ENCODE measurements at regions not wholly inside any gene's neighbourhood (a gene's known extent, or its start where the extent isn't known, plus 50 kb on each side); places are given as distances from the start of the nearest gene placed in this dataset.

GRCh38 chr7:93015779-93016481 lies 101.8 kb downstream of the SAMD9 start:
- no peak for DNase-seq (ENCODE audit: low read depth)

DNA sequence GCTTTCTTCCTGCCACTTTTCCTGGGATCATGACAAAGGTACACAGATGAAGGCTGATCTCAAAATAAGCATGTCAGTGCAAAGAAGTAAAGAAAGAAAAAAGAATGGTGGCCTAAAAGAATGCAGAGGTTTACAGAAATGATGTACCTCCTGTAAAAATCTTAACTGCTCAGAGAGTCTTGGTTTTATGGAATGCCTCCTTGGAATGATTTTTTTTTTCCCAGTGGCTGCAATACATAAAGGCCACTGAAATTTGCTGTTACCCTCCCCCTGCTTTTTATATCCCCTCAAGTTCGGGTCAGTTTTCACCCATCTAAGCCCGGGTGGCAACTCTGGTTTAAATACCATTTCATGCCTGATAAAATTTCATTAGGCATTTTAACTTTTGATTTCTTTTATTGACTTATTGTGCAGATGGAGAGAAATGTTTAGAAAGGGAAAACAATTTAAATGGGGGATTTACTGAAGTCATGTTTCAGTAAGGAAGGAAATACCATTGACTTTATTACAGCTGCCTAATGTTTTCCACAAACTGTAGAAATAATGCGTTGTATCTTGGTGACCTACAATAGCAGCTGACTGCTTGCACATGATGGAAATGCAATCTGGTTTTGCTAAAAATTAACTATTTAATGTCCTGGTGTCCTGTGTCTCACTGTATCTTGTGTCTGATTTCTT lies 102.5 kb downstream of the SAMD9 start:
- DNase-seq (ENCODE audit: low read depth), result no peak

DNA sequence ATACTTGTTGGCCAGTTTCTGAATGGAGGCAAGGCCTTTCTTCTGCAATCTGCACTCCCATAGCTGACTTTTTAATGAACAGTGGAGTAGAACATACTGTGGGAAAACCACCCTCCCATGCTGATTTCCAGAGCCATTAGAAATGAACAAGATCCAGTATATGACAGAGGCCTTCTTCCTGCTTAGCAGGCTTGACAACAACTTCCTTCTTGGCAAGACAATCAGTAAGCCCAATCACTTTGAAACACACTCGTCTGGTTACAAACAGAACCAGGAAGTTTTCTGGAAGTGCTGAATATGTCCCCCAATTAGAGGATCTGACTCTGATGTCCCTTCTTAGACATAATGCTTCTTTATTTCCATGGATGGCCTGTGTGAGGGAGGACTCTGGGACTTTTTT lies 103.4 kb downstream of the SAMD9 start:
- no peak for DNase-seq (ENCODE audit: low read depth)

- DNase-seq (ENCODE audit: low read depth), result no peak
These were observed 104.2 kb downstream of the SAMD9 start for GRCh38 chr7:93013446-93014061.

DNA sequence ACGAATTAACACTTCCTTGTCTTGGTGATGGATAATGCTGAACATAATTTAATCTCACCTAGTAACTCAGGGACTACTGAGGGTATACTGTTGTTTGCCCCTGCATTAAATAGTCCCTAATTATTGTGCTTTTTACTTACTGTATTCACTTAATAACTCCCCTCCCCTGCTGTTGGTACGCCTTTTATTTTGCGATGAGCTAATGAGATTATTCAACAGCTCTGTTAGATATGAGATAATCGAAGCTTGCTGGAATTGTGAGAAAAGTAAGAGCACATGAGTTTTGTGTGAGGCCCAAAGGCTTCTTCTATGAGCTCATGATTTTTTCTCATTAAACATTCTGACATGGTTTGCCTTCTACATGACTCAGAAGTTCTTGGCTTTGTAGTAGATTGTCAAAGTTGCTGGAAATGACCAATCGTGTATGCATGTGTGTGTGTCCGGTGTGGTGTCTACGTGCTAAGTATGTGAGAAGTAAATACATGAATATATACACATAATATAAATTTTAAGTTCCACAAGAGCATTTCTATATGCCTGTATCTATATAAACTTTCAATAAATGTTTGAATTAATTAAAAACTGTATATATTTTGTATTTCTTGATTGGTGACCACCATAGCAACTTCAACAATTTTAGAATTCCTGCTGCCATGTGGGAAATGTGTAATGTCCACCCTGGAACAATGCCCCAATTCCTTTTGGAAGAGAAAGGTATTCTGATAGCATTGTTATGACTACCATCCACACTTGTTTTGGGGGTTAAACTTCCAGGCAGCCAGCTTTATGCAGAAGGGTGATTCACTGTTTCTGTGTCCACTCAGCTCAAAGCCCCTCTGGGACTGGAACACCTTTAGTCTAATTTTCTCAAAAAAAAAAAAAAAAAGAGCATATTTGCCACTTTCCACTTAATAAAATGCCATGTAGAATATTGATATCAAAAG lies 106.2 kb downstream of the SAMD9 start:
- peak; percentile 88 for DNase-seq (ENCODE audit: low read depth)

- DNase-seq (ENCODE audit: low read depth), result no peak
These were observed 108.9 kb downstream of the SAMD9 start for GRCh38 chr7:93008833-93009232.

DNA sequence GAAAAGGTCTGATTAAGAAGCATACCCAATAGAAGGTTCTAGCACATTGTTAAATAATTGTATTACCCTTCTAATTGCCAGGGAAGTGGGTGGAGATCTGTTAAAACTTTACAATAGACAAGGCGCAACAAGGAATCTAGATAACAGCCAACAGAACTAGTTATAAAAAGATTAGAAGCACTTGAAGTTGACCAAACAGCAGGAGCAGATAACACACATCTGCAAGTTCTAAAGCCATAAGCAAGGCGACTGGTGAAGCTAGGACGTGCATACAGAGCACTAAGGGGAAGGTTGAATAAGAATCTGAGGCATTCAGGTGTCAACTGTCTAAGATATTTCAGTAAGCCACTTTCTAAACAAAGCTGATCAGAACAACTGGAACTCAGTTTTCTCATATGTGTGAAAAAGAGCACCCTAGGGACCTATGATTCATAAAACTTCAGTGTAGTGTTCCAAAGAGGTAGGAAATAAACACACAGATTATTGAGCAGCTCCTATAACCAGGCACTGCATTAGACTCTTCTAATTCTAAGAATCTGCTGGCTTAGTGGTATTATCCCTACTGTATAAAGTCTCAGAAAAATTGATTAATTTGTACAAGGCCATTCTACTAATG lies 111.2 kb downstream of the SAMD9 start:
- DNase-seq (ENCODE audit: low read depth), result no peak

DNA sequence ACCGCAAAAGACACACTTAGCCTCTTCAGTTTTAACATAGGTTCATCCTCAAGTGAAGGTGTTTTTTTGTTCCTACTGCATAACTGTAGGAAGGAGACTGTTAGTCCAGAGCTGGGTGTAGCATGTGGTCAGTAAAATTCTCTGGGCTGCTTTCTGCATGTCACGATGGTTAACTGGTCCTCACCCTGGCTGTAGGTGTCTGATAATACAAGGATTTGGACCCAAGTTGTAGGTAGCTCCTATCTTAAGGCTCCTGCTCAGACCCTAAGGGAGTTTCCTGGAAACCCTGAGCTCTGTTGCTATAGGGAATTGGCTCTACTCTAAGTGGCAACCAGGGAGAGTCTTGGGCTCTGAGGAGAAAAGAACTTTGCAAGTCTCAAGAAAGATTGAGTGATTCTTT lies 112.9 kb downstream of the SAMD9 start:
- no peak for DNase-seq (ENCODE audit: low read depth)

DNA sequence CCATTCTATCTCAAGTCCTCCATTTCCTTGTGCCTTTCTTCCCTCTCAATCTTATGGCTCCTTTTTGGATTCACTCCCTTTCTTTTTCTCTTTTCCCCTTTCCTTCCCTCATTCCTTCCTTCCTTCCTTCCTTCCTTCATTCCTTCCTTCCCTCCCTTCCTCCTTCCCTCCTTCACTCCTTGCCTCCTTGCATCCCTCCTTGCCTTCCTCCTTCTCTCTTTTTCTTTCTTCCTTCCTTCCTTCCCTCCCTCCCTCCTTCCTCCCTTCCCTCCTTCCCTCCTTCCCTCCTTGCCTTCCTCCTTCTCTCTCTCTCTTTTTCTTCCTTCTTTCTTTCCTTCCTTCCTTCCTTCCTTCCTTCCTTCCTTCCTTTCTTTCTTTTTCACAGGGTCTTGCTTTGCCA lies 120.1 kb downstream of the SAMD9 start:
- DNase-seq (ENCODE audit: low read depth), result no peak

- no peak for DNase-seq (ENCODE audit: low read depth)
These were observed 120.6 kb downstream of the SAMD9 start for GRCh38 chr7:92997152-92997551.

DNA sequence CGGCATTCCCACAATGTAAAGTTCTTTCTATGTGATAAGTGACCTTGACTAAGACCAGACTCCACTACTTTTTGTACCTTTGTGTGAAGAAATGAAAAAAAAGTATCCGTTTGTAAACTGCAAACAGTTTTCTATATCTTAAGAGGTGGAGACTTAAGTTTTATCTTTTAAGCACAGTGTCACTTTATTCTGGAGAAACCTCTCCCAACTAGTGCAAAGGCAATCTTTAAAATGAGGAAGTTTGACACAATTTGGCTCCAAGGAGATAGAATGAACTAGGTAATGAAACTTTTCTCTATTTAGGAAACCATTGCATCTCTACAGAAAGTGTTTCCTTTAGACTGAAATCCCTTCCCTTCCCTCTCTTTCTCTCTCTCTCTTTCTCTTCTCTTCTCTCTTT lies 122.9 kb downstream of the SAMD9 start:
- no peak for DNase-seq (ENCODE audit: low read depth)

DNA sequence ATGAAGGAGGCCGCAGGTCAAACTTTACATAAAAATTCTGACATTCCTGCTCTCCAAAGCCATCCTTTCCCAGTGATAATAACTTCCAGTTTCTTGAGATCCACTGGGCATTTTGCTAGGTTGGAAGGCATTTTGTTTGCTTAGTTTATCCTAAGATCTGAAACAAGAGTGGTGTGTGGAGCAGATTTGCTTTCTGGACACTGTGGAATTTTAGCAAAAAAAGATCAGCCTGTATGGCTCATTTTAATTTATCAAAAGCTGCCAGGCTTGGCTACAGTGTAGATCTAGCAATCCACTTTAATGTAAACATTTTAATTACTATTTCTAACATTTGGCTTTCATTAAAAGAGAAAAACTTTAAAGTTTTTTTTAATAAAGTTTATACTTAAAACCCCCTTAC lies 124.8 kb downstream of the SAMD9 start:
- DNase-seq (ENCODE audit: low read depth), result no peak

GRCh38 chr7:92992483-92992882 lies 125.3 kb downstream of the SAMD9 start:
- DNase-seq (ENCODE audit: low read depth), result no peak

DNA sequence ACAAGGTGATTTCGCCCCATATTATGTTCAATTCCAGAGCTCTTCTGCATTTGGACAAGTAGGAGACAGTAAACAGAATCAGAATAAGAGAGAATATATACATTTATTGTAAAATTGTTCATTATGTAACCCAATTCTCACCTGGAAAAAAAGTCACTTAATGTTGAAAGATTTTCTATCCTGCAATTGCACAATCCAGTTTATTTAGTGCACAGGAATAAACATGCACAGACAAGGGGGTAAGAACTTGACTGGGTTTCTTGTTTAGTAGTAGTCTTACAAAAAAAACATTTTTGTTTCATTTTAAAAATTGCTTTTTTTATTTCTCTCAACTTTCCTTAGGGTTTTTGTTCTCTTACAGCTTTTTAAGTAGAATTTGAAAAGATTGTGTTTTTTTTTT lies 126.6 kb downstream of the SAMD9 start:
- DNase-seq (ENCODE audit: low read depth), result no peak

DNA sequence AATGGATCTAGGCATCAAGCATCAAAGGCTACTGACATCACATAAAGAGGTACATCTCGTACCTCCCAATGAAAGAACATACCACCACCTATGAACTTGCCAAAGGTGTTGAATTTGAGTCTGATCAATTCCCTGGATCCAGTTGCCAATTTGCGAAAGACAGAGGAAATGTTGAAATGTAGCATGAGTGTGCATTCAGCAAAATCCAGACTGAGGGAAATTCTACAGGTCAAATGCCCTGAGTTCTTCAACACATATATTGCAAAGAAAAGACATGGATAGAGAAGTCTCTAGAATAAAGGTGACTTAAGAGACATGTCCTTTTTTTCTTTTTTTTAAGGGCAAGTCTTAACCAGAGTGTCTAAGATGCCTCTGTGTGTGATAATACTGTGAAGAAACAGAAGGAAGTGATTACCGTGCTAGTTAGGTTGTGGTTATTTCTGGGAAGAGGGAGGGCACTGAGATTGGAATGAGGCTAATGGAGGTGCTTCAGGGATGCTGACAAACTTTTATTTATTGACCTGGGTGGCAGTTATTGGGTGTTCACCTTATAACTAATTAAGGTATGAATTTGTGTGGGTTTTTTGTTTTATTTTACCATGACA lies 128.7 kb downstream of the SAMD9 start:
- no peak for DNase-seq (ENCODE audit: low read depth)

DNA sequence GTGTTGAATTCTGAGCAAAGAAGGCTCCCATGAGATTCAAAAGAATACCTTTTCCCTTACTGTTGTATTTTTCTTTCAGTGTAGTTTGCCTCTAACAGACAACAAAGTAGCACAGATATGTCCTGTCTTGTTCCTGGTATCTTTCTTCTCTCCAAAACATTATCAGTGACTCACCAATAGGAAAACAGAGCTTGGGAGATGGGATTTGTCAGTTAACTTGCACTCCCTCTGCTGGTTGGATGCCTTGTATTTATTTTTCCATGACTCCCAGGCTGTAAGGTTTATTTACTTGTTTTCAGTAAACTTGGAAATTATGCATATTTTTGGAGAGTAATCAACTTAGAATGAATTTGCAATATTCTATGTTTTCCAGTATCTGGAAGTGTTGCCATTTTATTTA lies 129.7 kb downstream of the SAMD9 start:
- peak; percentile 31 for DNase-seq (ENCODE audit: low read depth)

DNA sequence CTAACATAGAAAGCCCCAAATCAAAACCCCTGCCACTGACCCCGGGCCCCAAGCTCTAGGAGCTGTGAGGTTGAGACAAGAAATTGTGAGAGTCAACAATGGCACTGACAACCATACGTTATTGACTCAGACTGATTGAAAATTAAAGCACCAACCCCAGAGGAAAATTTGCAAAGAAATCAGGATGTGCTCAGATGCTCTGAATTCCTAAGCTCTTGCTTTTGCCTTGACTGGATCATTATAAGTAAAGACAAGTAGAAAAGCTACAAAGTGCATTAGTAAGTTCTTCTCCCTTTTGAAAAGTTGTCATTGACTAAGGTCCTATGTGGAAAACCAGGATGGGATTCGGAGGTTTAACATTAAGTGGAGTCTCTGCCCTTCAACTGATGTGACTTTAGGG lies 130.2 kb downstream of the SAMD9 start:
- no peak for DNase-seq (ENCODE audit: low read depth)

DNA sequence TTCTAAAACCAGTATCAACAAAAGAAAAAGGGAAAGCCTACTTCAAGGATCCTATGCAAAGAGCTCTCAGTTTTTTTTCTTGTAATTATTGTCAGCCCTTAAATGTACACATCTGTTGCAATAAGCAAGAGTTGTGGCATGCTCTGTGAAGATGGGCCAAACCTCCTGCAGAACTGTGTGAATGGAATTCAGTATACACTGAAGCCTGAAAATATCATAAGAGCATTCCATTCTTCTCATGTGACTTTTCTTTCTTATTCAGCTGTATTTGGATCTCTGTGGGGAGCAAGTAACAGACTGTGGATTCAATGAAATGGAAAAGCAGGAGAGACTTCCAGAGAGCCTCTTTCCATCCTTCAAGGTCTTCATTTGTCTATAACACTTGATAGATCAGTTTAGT lies 130.7 kb downstream of the SAMD9 start:
- no peak for DNase-seq (ENCODE audit: low read depth)

GRCh38 chr7:92982928-92983327 lies 134.9 kb downstream of the SAMD9 start:
- DNase-seq (ENCODE audit: low read depth), result no peak

- DNase-seq (ENCODE audit: low read depth), result no peak
These were observed 140.6 kb upstream of the CDK6 start for GRCh38 chr7:92976931-92977330.

DNA sequence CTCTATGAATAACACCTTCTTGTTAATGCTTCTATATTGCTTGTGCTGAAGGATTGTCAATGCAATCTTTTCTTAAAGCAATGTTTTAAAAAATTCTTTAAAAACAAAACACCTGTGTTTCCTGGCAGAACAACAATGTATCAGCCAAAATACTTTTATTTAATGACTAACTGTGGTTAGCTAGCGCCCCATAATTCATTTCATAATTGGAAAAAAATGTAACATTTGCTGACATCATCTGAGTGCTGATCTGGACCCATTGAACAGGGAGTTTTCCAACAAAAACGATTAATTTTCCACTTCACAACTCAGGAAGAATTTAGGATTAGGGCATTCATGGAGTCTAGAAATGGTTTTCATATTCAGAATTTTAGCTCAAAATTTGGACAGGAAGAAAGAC lies 137.6 kb upstream of the CDK6 start:
- DNase-seq (ENCODE audit: low read depth), result peak; percentile 27

Data from stromal cell of bone marrow (primary cell).